GM12878 (cell line): ENCODE measurements at regions not wholly inside any gene's neighbourhood (a gene's known extent, or its start where the extent isn't known, plus 50 kb on each side); places are given as distances from the start of the nearest gene placed in this dataset.

ENCODE experiments used
- ATAC-seq: fragments of 200-7000 bp; cut with Tn5 transposase; 3 replicates; pipeline ENCODE4 v1.9.1; 2020; ENCODE audit warnings: mild to moderate bottlenecking, moderate library complexity
- BruUV-seq: library from RNA; stranded (reverse); fragments of 400-500 nt; replicated peaks from 2 replicates; lab custom pipeline; 2021; lab: Mats Ljungman, UMichigan
- CTCF ChIA-PET: fragments of 300-600 bp; sonication (Branson Sonifier 250); formaldehyde crosslinking; extraction: SDS; loops from one replicate; lab custom pipeline; 2021; ENCODE audit warnings: inconsistent platforms; lab: Yijun Ruan, JAX
- POLR2A ChIA-PET: fragments of 350-600 bp; formaldehyde crosslinking; extraction: SDS; loops from one replicate; lab custom pipeline; 2021; ENCODE audit warnings: inconsistent platforms; lab: Charles Lee
- RAD21 ChIA-PET: fragments of 300-600 bp; sonication (Branson Sonifier 250); formaldehyde crosslinking; loops from one replicate; lab custom pipeline; 2023; ENCODE audit warnings: antibody characterized with exemption; ENCODE audit not compliant: unreplicated experiment; lab: Charles Lee
- SMC1A ChIA-PET: fragments of 300-600 bp; sonication (Branson Sonifier 250); formaldehyde crosslinking; loops from one replicate; lab custom pipeline; 2023; ENCODE audit not compliant: unreplicated experiment, uncharacterized antibody; lab: Charles Lee
- DNase-seq: peaks from one replicate; pipeline ENCODE4 v3.0.0-alpha.2; 2011; ENCODE audit warnings: low read depth, low spot score
- FAIRE-seq: peaks from 3 replicates; lab custom pipeline; 2011; peaks lifted over from hg19 to GRCh38; lab: Jason Lieb, UNC
- H2AFZ ChIP-seq: 2 replicates; pipeline ENCODE4 v1.6.0; 2011; ENCODE audit warnings: low read depth, low read length, control low read depth; ENCODE audit not compliant: control insufficient read depth
- H3K27ac ChIP-seq: 2 replicates; pipeline ENCODE4 v1.5.1; 2011; ENCODE audit warnings: control low read depth; ENCODE audit not compliant: control insufficient read depth, insufficient read depth
- H3K27me3 ChIP-seq, 2 experiments: replicated peaks in 1 of 2; 2 replicates each; pipeline versions ENCODE4 v1.6.0 to v1.6.1; 2011; ENCODE audit warnings: low read length in 1 of 2; ENCODE audit not compliant: control insufficient read depth in 2 of 2, insufficient read depth in 2 of 2
- H3K36me3 ChIP-seq, 2 experiments: 2 replicates each; pipeline ENCODE4 v1.5.1; 2011; ENCODE audit warnings: low read length in 1 of 2; ENCODE audit not compliant: control insufficient read depth in 2 of 2, insufficient read depth in 2 of 2
- H3K4me1 ChIP-seq: 2 replicates; pipeline ENCODE4 v1.6.1; 2011; ENCODE audit warnings: mild to moderate bottlenecking, low read length, moderate library complexity, mixed read lengths; ENCODE audit not compliant: control insufficient read depth, insufficient read depth
- H3K4me2 ChIP-seq: 2 replicates; pipeline ENCODE4 v1.6.0; 2011; ENCODE audit warnings: control low read depth; ENCODE audit not compliant: control insufficient read depth, insufficient read depth
- H3K4me3 ChIP-seq: fragments of 200-600 bp; sonication (generic); 2 replicates; pipeline ENCODE4 v1.5.1; 2016
- H3K79me2 ChIP-seq: 2 replicates; pipeline ENCODE4 v1.6.0; 2011; ENCODE audit warnings: low read length; ENCODE audit not compliant: control insufficient read depth, insufficient read depth
- H3K9ac ChIP-seq: 2 replicates; pipeline ENCODE4 v1.8.0; 2011; ENCODE audit warnings: low read length, control low read depth, mixed read lengths; ENCODE audit not compliant: control insufficient read depth, insufficient read depth
- H3K9me3 ChIP-seq: replicated peaks from 3 replicates; pipeline ENCODE4 v1.5.1; 2011; ENCODE audit warnings: mild to moderate bottlenecking, low read length; ENCODE audit not compliant: control insufficient read depth, insufficient read depth
- H4K20me1 ChIP-seq: 2 replicates; pipeline ENCODE4 v1.6.0; 2011; ENCODE audit not compliant: control insufficient read depth, insufficient read depth
- ATF2 ChIP-seq: IDR thresholded peaks from 2 replicates; pipeline ENCODE4 v1.6.1; 2012; ENCODE audit warnings: low read length, inconsistent platforms
- CREM ChIP-seq: IDR thresholded peaks from 2 replicates; pipeline ENCODE4 v1.6.1; 2014; ENCODE audit warnings: antibody characterized with exemption, low read depth
- GATAD2B ChIP-seq: fragments of 450-650 bp; conservative IDR thresholded peaks from 2 replicates; pipeline ENCODE4 v1.6.1; 2017; ENCODE audit warnings: low read depth, mild to moderate bottlenecking, moderate library complexity
- MLLT1 ChIP-seq: fragments of 450-650 bp; IDR thresholded peaks from 2 replicates; pipeline ENCODE4 v1.6.1; 2016; ENCODE audit warnings: mild to moderate bottlenecking
- NFIC ChIP-seq: IDR thresholded peaks from 2 replicates; pipeline ENCODE4 v1.6.1; 2012; ENCODE audit warnings: low read depth, mild to moderate bottlenecking, inconsistent platforms, low read length, moderate library complexity
- NKRF ChIP-seq: fragments of 450-650 bp; conservative IDR thresholded peaks from 2 replicates; pipeline ENCODE4 v1.6.1; 2017; ENCODE audit warnings: mild to moderate bottlenecking, moderate library complexity
- ZBTB4 ChIP-seq: fragments of 450-650 bp; formaldehyde crosslinking; IDR thresholded peaks from 2 replicates; pipeline ENCODE4 v1.4.0; 2022; ENCODE audit warnings: mild to moderate bottlenecking, moderate library complexity
- ZNF24 ChIP-seq: fragments of 450-650 bp; IDR thresholded peaks from 2 replicates; pipeline ENCODE4 v1.6.1; 2017; ENCODE audit warnings: antibody characterized with exemption, mild to moderate bottlenecking
- WGBS: methylation state at CpG from one replicate; pipeline ENCODE4 v1.1.6; 2016; ENCODE audit warnings: low lambda C conversion rate; ENCODE audit not compliant: insufficient replicate concordance, insufficient coverage; ENCODE audit errors: missing lambda C conversion rate; 5-methylcytosine and 5-hydroxymethylcytosine counted together
- in situ Hi-C: fragments of 300-500 bp; cut with MboI; formaldehyde crosslinking; loops from 9 replicates; pipeline ENCODE4 v1.14.3; 2018; ENCODE audit warnings: mixed read lengths
- intact Hi-C: fragments of 100-400 bp; cut with micrococcal nuclease; formaldehyde crosslinking; loops from one replicate; pipeline ENCODE4 v1.14.2; 2022; ENCODE audit not compliant: unreplicated experiment

GRCh38 chrX:38861489-38861888, 60.2 kb downstream of the MID1IP1 start:
- H3K27ac ChIP-seq, result no peak overlapping the region
- WGBS, result 42% methylated on average over 2 of the region's 2 CpGs
- BruUV-seq, result no TSS peak
- no peak overlapping the region for H3K4me2 ChIP-seq
- no peaks in the 10 kb centered on the region for H3K4me1 ChIP-seq
- FAIRE-seq (no peak), DNase-seq (no peak), ATAC-seq (no peak)
- TF ChIP-seq NKRF (no peak), ATF2 (no peak), ZNF24 (no peak), CREM (no peak), MLLT1 (no peak), GATAD2B (no peak), ZBTB4 (CRISPR knock-in tag) (no peak), NFIC (no peak)
- POLR2A ChIA-PET, result no interaction called here
- CTCF ChIA-PET, result no interaction called here
- SMC1A ChIA-PET, result no interaction called here
- RAD21 ChIA-PET, result no interaction called here
- no peaks in the 10 kb centered on the region for H3K79me2 ChIP-seq
- no peaks in the 10 kb centered on the region for H3K36me3 ChIP-seq
- H3K4me3 ChIP-seq, result no peak overlapping the region
- no peaks in the 10 kb centered on the region for H3K9me3 ChIP-seq
- no peak overlapping the region for H2AFZ ChIP-seq
- no peaks in the 10 kb centered on the region for H4K20me1 ChIP-seq
- intact Hi-C loops (no loop called here), in situ Hi-C loops (no loop called here)
- H3K9ac ChIP-seq, result no peak overlapping the region
- H3K27me3 ChIP-seq, result no peaks in the 10 kb centered on the region
